SK-N-SH treated with all-trans-retinoic acid at 6 μM for 48 hours (cell line): ENCODE measurements at regions not wholly inside any gene's neighbourhood (a gene's known extent, or its start where the extent isn't known, plus 50 kb on each side); places are given as distances from the start of the nearest gene placed in this dataset.

Source experiments
- ATAC-seq: fragments of 200-7000 bp; cut with Tn5 transposase; 3 replicates; pipeline ENCODE4 v1.9.1; 2020; ENCODE audit warnings: mild to moderate bottlenecking, moderate library complexity
- ARNTL ChIP-seq: fragments of 450-650 bp; formaldehyde crosslinking; IDR thresholded peaks from 2 replicates; pipeline ENCODE4 v1.5.0; 2020; ENCODE audit warnings: low read depth, mild to moderate bottlenecking, moderate library complexity, borderline replicate concordance
- BACH2 ChIP-seq: fragments of 250-450 bp; sonication (Bioruptor Pico); IDR thresholded peaks from 2 replicates; pipeline ENCODE4 v1.9.0; 2021; ENCODE audit warnings: mild to moderate bottlenecking, borderline replicate concordance
- CSDC2 ChIP-seq: fragments of 250-450 bp; sonication (Bioruptor Pico); IDR thresholded peaks from 2 replicates; pipeline ENCODE4 v1.5.0; 2020; ENCODE audit warnings: mild to moderate bottlenecking, moderate library complexity
- CSRNP3 ChIP-seq: fragments of 250-450 bp; sonication (Bioruptor Pico); IDR thresholded peaks from 2 replicates; pipeline ENCODE4 v1.5.1; 2021; ENCODE audit warnings: mild to moderate bottlenecking, moderate library complexity
- ESRRG ChIP-seq: fragments of 250-450 bp; sonication (Bioruptor Pico); IDR thresholded peaks from 2 replicates; pipeline ENCODE4 v1.6.1; 2021; ENCODE audit warnings: mild to moderate bottlenecking
- GLIS3 ChIP-seq: fragments of 250-450 bp; sonication (Bioruptor Pico); IDR thresholded peaks from 2 replicates; pipeline ENCODE4 v1.5.0; 2020; ENCODE audit warnings: mild to moderate bottlenecking, moderate library complexity
- ISL1 ChIP-seq: fragments of 250-450 bp; sonication (Bioruptor Pico); IDR thresholded peaks from 2 replicates; pipeline ENCODE4 v2.1.2; 2022; ENCODE audit warnings: mild to moderate bottlenecking, moderate library complexity
- PATZ1 ChIP-seq: fragments of 250-450 bp; sonication (Bioruptor Pico); IDR thresholded peaks from 2 replicates; pipeline ENCODE4 v1.8.0; 2020; ENCODE audit warnings: mild to moderate bottlenecking, moderate library complexity, borderline replicate concordance
- POU6F1 ChIP-seq: fragments of 250-450 bp; sonication (Bioruptor Pico); IDR thresholded peaks from 2 replicates; pipeline ENCODE4 v1.8.0; 2021; ENCODE audit warnings: low read depth, mild to moderate bottlenecking, moderate library complexity, borderline replicate concordance
- SNAI2 ChIP-seq: fragments of 250-450 bp; sonication (Bioruptor Pico); IDR thresholded peaks from 2 replicates; pipeline ENCODE4 v1.5.0; 2020; ENCODE audit warnings: mild to moderate bottlenecking, moderate library complexity
- TCF4 ChIP-seq: fragments of 250-450 bp; sonication (Bioruptor Pico); IDR thresholded peaks from 2 replicates; pipeline ENCODE4 v1.8.0; 2021; ENCODE audit warnings: mild to moderate bottlenecking, moderate library complexity, borderline replicate concordance
- TOX ChIP-seq: fragments of 250-450 bp; sonication (Bioruptor Pico); IDR thresholded peaks from 2 replicates; pipeline ENCODE4 v1.8.0; 2021; ENCODE audit warnings: mild to moderate bottlenecking, moderate library complexity, borderline replicate concordance
- TSHZ2 ChIP-seq: fragments of 250-450 bp; sonication (Bioruptor Pico); IDR thresholded peaks from 2 replicates; pipeline ENCODE4 v1.5.0; 2020; ENCODE audit warnings: mild to moderate bottlenecking, moderate library complexity
- ZC3H10 ChIP-seq: fragments of 250-450 bp; sonication (Bioruptor Pico); IDR thresholded peaks from 2 replicates; pipeline ENCODE4 v1.5.1; 2021; ENCODE audit warnings: mild to moderate bottlenecking, moderate library complexity
- ZFP3 ChIP-seq: fragments of 250-450 bp; sonication (Bioruptor Pico); IDR thresholded peaks from 2 replicates; pipeline ENCODE4 v1.5.0; 2020; ENCODE audit warnings: mild to moderate bottlenecking, moderate library complexity
- ZFP30 ChIP-seq: fragments of 450-650 bp; formaldehyde crosslinking; IDR thresholded peaks from 2 replicates; pipeline ENCODE4 v1.5.0; 2022; ENCODE audit warnings: mild to moderate bottlenecking, moderate library complexity
- ZNF565 ChIP-seq: fragments of 450-650 bp; formaldehyde crosslinking; conservative IDR thresholded peaks from 2 replicates; pipeline ENCODE4 v1.5.0; 2020; ENCODE audit warnings: low read depth, mild to moderate bottlenecking, moderate library complexity
- ZNF70 ChIP-seq: fragments of 450-650 bp; formaldehyde crosslinking; IDR thresholded peaks from 2 replicates; pipeline ENCODE4 v1.5.0; 2020; ENCODE audit warnings: mild to moderate bottlenecking, moderate library complexity
- ZNF8 ChIP-seq: fragments of 450-650 bp; formaldehyde crosslinking; IDR thresholded peaks from 2 replicates; pipeline ENCODE4 v1.5.0; 2020; ENCODE audit warnings: mild to moderate bottlenecking, moderate library complexity
- TF ChIP-seq, protein P1 (sequence below): fragments of 250-450 bp; sonication (Bioruptor Pico); IDR thresholded peaks from 2 replicates; pipeline ENCODE4 v1.5.1; 2020; ENCODE audit warnings: low read depth, mild to moderate bottlenecking, moderate library complexity

GRCh38 chr14:87643005-87643404, 350.0 kb downstream of the GALC start:
- TF ChIP-seq CSDC2 (CRISPR knock-in tag): no peak
- TF ChIP-seq ZFP30 (CRISPR knock-in tag): no peak
- TF ChIP-seq TCF4: no peak
- no peak for TF ChIP-seq SNAI2 (CRISPR knock-in tag)
- no peak for TF ChIP-seq ISL1
- TF ChIP-seq BACH2: no peak
- no peak for TF ChIP-seq ARNTL (CRISPR knock-in tag)
- no peak for TF ChIP-seq POU6F1 (CRISPR knock-in tag)
- TF ChIP-seq TSHZ2 (CRISPR knock-in tag): no peak
- no peak for TF ChIP-seq TOX
- TF ChIP-seq PATZ1 (CRISPR knock-in tag): no peak
- TF ChIP-seq CSRNP3 (CRISPR knock-in tag): no peak
- no peak for TF ChIP-seq ESRRG (CRISPR knock-in tag)
- TF ChIP-seq GLIS3 (CRISPR knock-in tag): no peak
- no peak for TF ChIP-seq ZNF8 (CRISPR knock-in tag)
- TF ChIP-seq ZNF70 (CRISPR knock-in tag): no peak
- TF ChIP-seq ZFP3 (CRISPR knock-in tag): no peak
- TF ChIP-seq ZC3H10 (CRISPR knock-in tag): no peak
- ATAC-seq: no peak

DNA sequence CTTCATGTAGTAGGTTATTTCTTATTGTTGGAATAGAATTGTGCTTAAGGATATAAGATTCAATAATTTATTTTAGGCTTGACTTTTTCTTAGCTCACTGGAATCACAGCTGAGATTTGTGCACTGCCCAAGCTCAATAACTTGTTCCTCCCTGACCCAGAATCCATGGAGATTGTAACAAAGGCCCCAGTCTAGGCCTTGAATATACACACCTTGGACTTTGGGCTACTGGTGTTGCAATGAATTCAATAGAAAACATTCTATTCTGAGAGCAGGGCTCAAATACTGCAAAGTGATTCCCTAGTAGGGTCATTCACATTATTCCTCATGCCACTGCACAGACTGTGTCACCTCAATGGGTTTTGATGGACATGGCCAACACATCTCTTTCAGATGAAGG, 352.4 kb downstream of the GALC start:
- TF ChIP-seq ZFP30 (CRISPR knock-in tag) (no peak), SNAI2 (CRISPR knock-in tag) (no peak), TOX (no peak), ZNF8 (CRISPR knock-in tag) (no peak), ISL1 (no peak), ARNTL (CRISPR knock-in tag) (no peak), TCF4 (no peak)
- TF ChIP-seq, protein P1, sequence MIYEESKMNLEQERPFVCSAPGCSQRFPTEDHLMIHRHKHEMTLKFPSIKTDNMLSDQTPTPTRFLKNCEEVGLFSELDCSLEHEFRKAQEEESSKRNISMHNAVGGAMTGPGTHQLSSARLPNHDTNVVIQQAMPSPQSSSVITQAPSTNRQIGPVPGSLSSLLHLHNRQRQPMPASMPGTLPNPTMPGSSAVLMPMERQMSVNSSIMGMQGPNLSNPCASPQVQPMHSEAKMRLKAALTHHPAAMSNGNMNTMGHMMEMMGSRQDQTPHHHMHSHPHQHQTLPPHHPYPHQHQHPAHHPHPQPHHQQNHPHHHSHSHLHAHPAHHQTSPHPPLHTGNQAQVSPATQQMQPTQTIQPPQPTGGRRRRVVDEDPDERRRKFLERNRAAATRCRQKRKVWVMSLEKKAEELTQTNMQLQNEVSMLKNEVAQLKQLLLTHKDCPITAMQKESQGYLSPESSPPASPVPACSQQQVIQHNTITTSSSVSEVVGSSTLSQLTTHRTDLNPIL (CRISPR knock-in tag): no peak
- no peak for ATAC-seq

DNA sequence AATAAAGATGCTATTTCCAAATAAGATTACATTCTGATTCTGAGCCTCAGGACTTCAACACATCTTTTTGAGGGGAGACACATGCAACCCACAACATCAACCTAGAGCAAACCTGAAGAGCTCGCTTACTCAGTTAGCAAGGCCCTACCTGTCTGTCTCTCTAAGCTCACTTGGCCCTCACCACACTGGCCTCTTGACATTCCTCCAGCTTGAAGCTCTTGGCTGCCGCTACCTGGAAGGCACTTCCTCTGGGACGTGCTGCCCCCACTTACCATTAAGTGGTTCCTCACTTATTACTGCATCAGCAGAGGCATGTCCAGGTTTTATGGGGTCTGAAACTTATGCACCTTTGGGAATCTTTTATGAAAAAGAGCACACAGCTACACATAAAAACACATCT, 354.8 kb downstream of the GALC start:
- no peak for ATAC-seq
- TF ChIP-seq PATZ1 (CRISPR knock-in tag) (no peak), SNAI2 (CRISPR knock-in tag) (no peak), ZNF565 (CRISPR knock-in tag) (no peak)
